LNCAP (cell line): ENCODE measurements at regions not wholly inside any gene's neighbourhood (a gene's known extent, or its start where the extent isn't known, plus 50 kb on each side); places are given as distances from the start of the nearest gene placed in this dataset.

Source experiments
- TF ChIP-seq, protein P1 (sequence below): fragments of 450-650 bp; IDR thresholded peaks from 2 replicates; pipeline ENCODE4 v1.5.1; 2017; ENCODE audit warnings: mild to moderate bottlenecking

DNA sequence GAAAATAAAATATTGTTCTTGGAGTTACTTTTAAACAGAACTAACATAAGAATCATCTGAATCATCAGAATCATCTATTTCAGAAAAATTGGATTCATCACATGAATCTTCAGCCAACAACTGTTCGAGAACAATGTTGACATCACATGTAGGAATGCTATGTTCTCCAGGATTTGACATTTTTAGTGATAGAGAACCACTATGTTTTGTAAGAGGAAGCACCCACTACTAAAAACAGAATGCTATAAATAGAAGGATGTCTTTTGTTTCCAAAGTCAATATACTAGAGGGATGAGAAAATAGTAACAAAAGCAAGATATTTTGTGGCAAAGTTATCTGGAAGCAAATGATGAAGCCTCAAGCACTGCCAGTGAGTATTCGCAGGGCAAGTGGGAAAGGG, 263.4 kb upstream of the DDI1 start:
- TF ChIP-seq, protein P1, sequence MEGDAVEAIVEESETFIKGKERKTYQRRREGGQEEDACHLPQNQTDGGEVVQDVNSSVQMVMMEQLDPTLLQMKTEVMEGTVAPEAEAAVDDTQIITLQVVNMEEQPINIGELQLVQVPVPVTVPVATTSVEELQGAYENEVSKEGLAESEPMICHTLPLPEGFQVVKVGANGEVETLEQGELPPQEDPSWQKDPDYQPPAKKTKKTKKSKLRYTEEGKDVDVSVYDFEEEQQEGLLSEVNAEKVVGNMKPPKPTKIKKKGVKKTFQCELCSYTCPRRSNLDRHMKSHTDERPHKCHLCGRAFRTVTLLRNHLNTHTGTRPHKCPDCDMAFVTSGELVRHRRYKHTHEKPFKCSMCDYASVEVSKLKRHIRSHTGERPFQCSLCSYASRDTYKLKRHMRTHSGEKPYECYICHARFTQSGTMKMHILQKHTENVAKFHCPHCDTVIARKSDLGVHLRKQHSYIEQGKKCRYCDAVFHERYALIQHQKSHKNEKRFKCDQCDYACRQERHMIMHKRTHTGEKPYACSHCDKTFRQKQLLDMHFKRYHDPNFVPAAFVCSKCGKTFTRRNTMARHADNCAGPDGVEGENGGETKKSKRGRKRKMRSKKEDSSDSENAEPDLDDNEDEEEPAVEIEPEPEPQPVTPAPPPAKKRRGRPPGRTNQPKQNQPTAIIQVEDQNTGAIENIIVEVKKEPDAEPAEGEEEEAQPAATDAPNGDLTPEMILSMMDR = no peak

DNA sequence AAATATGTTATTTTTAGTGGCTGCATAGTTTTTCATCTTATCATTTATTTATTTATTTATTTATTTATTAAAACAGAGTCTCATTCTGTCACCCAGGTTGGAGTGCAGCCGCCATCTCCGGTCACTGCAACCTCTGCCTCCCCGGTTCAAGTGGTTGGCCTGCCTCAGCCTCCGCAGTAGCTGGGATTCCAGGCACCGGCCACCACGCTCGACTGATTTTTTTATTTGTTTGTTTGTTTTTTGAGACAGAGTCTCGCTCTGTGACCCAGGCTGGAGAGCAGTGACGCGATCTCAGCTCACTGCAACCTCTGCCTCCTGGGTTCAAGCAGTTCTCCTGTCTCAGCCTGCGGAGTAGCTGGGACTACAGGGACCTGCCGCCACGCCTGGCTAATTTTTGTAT, 262.9 kb upstream of the DDI1 start:
- TF ChIP-seq, protein P1 = no peak

DNA sequence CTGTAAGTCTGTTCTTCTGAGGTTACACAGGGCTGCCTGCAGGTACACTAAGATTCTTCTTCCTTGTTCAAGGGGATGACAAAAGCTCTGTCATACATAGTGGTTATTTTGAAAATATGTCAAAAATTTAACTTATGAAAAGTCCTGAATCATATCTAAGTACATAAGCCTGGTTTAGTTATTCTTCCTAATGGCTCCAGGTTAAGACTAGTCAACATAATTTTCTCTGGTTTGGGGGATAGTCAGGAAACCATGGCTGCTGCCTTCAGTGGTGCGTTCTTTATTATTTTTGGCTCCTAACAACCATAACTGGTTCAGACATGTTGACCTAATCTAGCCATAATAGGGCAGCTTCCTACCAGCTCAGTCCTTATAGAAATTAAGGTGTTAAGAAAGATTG, 257.4 kb upstream of the DDI1 start:
- TF ChIP-seq, protein P1 = no peak

DNA sequence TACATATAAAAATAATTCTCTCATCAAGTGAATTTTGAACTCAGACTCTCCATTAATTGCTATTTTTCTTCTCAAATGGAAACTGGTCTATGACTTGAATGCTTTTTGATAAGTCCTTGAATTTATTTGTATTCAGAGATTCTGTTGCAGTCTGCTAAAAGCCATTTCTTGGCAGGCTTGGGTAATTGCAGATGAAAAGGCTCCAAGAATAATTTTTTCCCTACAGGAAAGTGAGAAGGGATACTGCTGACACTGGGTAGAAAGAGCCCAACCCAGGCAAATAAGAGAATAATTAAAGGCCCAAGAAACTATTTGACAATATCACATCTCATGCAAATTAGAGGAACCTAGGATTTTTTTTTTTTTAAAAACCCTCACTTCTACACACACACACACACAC, 246.5 kb upstream of the DDI1 start:
- TF ChIP-seq, protein P1 = no peak

DNA sequence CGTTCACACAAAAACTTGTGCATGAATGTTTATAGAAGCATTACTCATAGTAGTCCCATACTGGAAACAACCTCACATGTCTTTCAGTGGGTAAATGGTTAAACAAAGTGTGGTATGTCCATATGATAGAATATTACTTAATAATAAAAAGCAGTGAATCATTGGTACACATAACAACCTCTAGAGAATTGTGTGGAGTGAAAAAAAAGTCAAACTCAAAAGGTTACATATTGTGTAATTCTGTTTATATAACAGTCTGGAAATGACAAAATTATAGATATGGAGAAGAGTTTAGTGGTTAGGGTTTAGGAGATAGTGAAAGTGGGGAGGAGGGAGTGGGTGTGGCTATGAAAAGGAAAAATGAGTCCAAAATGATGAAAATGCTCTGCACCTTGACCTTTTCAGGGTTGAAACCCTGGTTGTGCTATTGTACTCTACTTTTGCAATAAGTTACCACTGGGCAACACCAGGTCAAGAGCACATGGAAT, 243.4 kb upstream of the DDI1 start:
- TF ChIP-seq, protein P1 = no peak

DNA sequence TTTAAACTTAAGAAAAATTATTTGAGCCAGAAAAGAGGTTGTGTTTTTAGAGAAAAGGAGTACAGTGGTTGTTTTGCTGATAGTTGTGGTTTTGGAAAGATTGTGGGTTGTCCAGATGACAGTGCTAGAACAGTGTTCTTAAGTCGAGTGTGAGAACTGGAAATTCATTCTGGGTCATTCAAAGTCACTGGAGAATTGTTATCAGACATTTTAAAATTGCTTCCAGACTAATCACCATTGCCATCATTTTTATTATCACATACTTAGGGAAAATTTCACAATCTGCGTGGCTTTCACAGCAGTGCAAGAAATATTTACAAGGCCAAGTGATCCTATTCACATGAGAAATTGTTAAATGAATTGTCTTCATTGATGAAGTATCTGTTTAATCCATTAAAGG, 242.2 kb upstream of the DDI1 start:
- TF ChIP-seq, protein P1 = no peak

DNA sequence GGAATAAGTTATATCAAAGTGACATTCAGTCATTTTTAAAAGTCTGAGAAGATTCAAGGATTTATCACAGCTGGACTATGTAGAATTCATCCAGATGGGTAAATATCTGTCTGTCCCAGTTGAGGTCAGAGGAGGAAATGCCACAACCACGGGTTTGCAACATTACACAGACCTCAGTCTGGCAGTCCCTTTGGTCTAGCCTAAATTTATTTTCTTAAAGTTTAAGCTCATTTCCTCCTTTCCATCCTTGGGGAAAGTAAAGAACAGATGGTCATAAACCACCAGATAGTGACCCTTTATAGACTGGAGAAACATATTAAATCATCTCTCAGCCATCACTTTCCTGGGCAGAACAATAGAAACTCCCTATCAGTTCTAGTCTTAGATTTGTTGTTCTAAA, 238.4 kb upstream of the DDI1 start:
- TF ChIP-seq, protein P1 = no peak

DNA sequence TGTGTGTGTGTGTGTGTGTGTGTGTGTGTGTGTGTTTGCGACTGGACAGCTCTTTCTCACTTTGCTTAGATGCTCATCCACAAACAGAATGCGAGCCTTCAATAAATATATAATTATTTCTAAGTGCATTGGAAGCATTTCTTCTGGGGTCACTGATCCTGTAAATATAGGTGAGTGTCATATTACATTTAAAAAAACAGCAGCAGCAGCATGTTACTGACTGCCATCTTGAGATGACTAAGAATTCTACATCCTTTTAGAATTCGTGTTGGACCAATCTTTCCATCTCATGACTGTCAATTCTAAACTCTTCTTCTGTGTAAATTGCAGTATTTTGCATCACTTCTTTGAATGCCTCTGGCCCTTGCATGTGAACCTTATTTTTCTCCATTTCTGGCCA, 238.0 kb upstream of the DDI1 start:
- TF ChIP-seq, protein P1 = no peak
